PFSK-1 (cell line): ENCODE measurements at regions not wholly inside any gene's neighbourhood (a gene's known extent, or its start where the extent isn't known, plus 50 kb on each side); places are given as distances from the start of the nearest gene placed in this dataset.

ENCODE experiments used
- FOXP2 ChIP-seq: optimal IDR thresholded peaks from 2 replicates; pipeline ENCODE3; 2011; ENCODE audit warnings: borderline replicate concordance, control low read depth, inconsistent platforms; ENCODE audit not compliant: insufficient read depth; ENCODE audit errors: extremely low read length, extremely low read depth
- POLR2AphosphoS5 ChIP-seq: IDR thresholded peaks from 2 replicates; pipeline ENCODE4 v1.6.1; 2012; ENCODE audit warnings: low read depth, mild to moderate bottlenecking, control low read depth, low read length, moderate library complexity
- SIN3A ChIP-seq: IDR thresholded peaks from 2 replicates; pipeline ENCODE4 v1.6.1; 2012; ENCODE audit warnings: mild to moderate bottlenecking, low read length, moderate library complexity, borderline replicate concordance; ENCODE audit not compliant: insufficient read depth
- TAF1 ChIP-seq: IDR thresholded peaks from 2 replicates; pipeline ENCODE4 v1.6.1; 2012; ENCODE audit warnings: low read length, control low read depth, borderline replicate concordance; ENCODE audit not compliant: insufficient read depth
- TF ChIP-seq, protein P1 (sequence below), 2 experiments: IDR thresholded peaks; 2 replicates each; pipeline versions ENCODE4 v1.6.1 to v1.8.0; 2011 to 2012; ENCODE audit warnings: low read depth in 2 of 2, low read length in 2 of 2, control low read depth in 1 of 2, inconsistent platforms in 1 of 2, mild to moderate bottlenecking in 1 of 2, moderate library complexity in 1 of 2; ENCODE audit not compliant: insufficient read depth in 1 of 2

- TF ChIP-seq SIN3A (no peak), FOXP2 (no peak), TAF1 (no peak)
- TF ChIP-seq, protein P1, sequence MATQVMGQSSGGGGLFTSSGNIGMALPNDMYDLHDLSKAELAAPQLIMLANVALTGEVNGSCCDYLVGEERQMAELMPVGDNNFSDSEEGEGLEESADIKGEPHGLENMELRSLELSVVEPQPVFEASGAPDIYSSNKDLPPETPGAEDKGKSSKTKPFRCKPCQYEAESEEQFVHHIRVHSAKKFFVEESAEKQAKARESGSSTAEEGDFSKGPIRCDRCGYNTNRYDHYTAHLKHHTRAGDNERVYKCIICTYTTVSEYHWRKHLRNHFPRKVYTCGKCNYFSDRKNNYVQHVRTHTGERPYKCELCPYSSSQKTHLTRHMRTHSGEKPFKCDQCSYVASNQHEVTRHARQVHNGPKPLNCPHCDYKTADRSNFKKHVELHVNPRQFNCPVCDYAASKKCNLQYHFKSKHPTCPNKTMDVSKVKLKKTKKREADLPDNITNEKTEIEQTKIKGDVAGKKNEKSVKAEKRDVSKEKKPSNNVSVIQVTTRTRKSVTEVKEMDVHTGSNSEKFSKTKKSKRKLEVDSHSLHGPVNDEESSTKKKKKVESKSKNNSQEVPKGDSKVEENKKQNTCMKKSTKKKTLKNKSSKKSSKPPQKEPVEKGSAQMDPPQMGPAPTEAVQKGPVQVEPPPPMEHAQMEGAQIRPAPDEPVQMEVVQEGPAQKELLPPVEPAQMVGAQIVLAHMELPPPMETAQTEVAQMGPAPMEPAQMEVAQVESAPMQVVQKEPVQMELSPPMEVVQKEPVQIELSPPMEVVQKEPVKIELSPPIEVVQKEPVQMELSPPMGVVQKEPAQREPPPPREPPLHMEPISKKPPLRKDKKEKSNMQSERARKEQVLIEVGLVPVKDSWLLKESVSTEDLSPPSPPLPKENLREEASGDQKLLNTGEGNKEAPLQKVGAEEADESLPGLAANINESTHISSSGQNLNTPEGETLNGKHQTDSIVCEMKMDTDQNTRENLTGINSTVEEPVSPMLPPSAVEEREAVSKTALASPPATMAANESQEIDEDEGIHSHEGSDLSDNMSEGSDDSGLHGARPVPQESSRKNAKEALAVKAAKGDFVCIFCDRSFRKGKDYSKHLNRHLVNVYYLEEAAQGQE (IDR thresholded peaks at IDR 0.05; ENCODE audit: insufficient read depth in 1 of 2, low read depth in 2 of 2, low read length in 2 of 2) = no peak
Observed at GRCh38 chr1:22368125-22368524, 83.5 kb upstream of the ZBTB40 start.

GRCh38 chr1:22369294-22370189, 82.1 kb upstream of the ZBTB40 start:
- TF ChIP-seq, protein P1 (IDR thresholded peaks at IDR 0.05; ENCODE audit: insufficient read depth in 1 of 2, low read depth in 2 of 2, low read length in 2 of 2) = no peak
- TF ChIP-seq SIN3A (no peak), TAF1 (no peak), FOXP2 (no peak), POLR2AphosphoS5 (no peak)

DNA sequence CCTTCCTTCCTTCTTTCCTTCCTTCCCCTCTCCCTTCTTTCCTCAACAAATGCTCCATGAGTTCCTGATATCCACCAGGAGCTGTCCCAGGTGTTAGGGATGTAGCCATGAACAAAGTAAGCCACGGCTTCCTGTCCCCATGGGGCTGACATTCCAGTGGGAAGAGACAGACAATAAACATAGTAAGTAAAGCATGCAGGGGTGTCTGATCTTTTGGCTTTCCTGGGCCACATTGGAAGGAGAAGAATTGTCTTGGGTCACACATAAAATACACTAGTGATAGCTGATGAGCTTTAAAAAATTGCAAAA, 81.5 kb upstream of the ZBTB40 start:
- TF ChIP-seq, protein P1 (IDR thresholded peaks at IDR 0.05; ENCODE audit: insufficient read depth in 1 of 2, low read depth in 2 of 2, low read length in 2 of 2) = peak in 1 of 2 experiments; percentile 81; a peak in 2 of 4 replicates
- TF ChIP-seq FOXP2 (no peak), TAF1 (no peak)

- TF ChIP-seq SIN3A = no peak
- TF ChIP-seq, protein P1 (IDR thresholded peaks at IDR 0.05; ENCODE audit: insufficient read depth in 1 of 2, low read depth in 2 of 2, low read length in 2 of 2) = no peak
- no peak for TF ChIP-seq FOXP2
- no peak for TF ChIP-seq POLR2AphosphoS5
- no peak for TF ChIP-seq TAF1
Observed at GRCh38 chr1:22371408-22371807, 80.2 kb upstream of the ZBTB40 start.

- no peak for TF ChIP-seq FOXP2
- TF ChIP-seq POLR2AphosphoS5 = no peak
- TF ChIP-seq TAF1 = no peak
- TF ChIP-seq, protein P1 (IDR thresholded peaks at IDR 0.05; ENCODE audit: insufficient read depth in 1 of 2, low read depth in 2 of 2, low read length in 2 of 2) = no peak
- no peak for TF ChIP-seq SIN3A
Observed at GRCh38 chr1:22373252-22373651, 78.4 kb upstream of the ZBTB40 start.
